ENCODE measurements at regions not wholly inside any gene's neighbourhood (a gene's known extent, or its start where the extent isn't known, plus 50 kb on each side); places are given as distances from the start of the nearest gene placed in this dataset.

- TF ChIP-seq, protein P1, sequence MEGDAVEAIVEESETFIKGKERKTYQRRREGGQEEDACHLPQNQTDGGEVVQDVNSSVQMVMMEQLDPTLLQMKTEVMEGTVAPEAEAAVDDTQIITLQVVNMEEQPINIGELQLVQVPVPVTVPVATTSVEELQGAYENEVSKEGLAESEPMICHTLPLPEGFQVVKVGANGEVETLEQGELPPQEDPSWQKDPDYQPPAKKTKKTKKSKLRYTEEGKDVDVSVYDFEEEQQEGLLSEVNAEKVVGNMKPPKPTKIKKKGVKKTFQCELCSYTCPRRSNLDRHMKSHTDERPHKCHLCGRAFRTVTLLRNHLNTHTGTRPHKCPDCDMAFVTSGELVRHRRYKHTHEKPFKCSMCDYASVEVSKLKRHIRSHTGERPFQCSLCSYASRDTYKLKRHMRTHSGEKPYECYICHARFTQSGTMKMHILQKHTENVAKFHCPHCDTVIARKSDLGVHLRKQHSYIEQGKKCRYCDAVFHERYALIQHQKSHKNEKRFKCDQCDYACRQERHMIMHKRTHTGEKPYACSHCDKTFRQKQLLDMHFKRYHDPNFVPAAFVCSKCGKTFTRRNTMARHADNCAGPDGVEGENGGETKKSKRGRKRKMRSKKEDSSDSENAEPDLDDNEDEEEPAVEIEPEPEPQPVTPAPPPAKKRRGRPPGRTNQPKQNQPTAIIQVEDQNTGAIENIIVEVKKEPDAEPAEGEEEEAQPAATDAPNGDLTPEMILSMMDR (IDR thresholded peaks at IDR 0.05), result no peak
- no peak for TF ChIP-seq POLR2A (IDR thresholded peaks at IDR 0.05)
These were observed 126.3 kb upstream of the ANO1 start for GRCh38 chr11:69951821-69952220.

Measured in testis (tissue), 2 donors.